Thoracic aorta (tissue), 2 donors: ENCODE measurements at regions not wholly inside any gene's neighbourhood (a gene's known extent, or its start where the extent isn't known, plus 50 kb on each side); places are given as distances from the start of the nearest gene placed in this dataset.

ENCODE experiments used
- ATAC-seq: fragments of 150-250 bp; one replicate; pipeline ENCODE4 v1.8.0; 2017; ENCODE audit warnings: low read depth; ENCODE audit not compliant: insufficient number of reproducible peaks, low FRiP score
- DNase-seq: peaks from one replicate; pipeline ENCODE4 v3.0.0-alpha.2; 2020; ENCODE audit warnings: low spot score
- H3K27ac ChIP-seq, 2 donors: fragments of 200-600 bp; sonication (generic); 1 replicate in 1 of 2; 2 replicates in 1 of 2; pipeline ENCODE4 v1.5.1; 2016; ENCODE audit warnings: mild to moderate bottlenecking in 2 of 2, moderate library complexity in 2 of 2
- H3K27me3 ChIP-seq: fragments of 200-600 bp; sonication (generic); replicated peaks from 2 replicates; pipeline ENCODE4 v1.6.0; 2016; ENCODE audit warnings: mild to moderate bottlenecking; ENCODE audit not compliant: insufficient read depth
- H3K36me3 ChIP-seq: fragments of 200-600 bp; sonication (generic); one replicate; pipeline ENCODE4 v1.5.1; 2016
- H3K4me1 ChIP-seq, 2 donors: fragments of 200-600 bp; sonication (generic); 1 replicate in 1 of 2; 2 replicates in 1 of 2; pipeline versions ENCODE4 v1.5.1 to v1.6.0; 2016; ENCODE audit warnings: low read depth in 2 of 2, mild to moderate bottlenecking in 1 of 2; ENCODE audit not compliant: control insufficient read depth in 1 of 2
- H3K4me3 ChIP-seq: fragments of 200-600 bp; sonication (generic); 2 replicates; pipeline ENCODE4 v1.5.1; 2016; ENCODE audit warnings: mild to moderate bottlenecking
- H3K9me3 ChIP-seq: fragments of 200-600 bp; sonication (generic); 2 replicates; pipeline ENCODE4 v1.5.1; 2016
- TF ChIP-seq, protein P1 (sequence below): fragments of 200-600 bp; sonication (generic); IDR thresholded peaks from one replicate; pipeline ENCODE4 v1.5.1; 2019; ENCODE audit warnings: antibody characterized with exemption

DNA sequence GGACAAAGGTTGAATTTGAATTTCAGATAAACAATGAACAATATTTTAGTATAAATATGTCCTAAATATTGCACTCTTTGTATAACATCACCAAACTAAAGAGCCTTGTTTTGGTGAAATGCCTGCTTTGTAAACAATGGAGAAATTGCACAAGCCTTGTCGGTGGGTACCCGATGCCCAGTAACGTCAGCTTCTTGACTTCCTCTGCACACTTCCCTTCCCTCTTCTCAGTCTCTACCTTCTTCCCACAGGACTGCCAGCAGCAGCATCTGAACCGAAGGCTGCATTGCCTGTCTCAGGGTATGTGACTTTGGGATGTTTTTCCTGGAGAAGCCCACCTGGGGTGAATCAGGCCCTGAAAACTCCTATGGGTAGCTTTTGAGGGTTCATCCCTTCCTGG lies 113.9 kb downstream of the UTP18 start:
- Histone ChIP-seq H3K27ac (no peak overlapping the region), H3K9me3 (no peaks in the 10 kb centered on the region), H3K36me3 (no peaks in the 10 kb centered on the region), H3K4me1 (no peaks in the 10 kb centered on the region), H3K4me3 (no peak overlapping the region), H3K27me3 (no peaks in the 10 kb centered on the region)
- no peak for DNase-seq
- ATAC-seq, result no peak
- TF ChIP-seq, protein P1, sequence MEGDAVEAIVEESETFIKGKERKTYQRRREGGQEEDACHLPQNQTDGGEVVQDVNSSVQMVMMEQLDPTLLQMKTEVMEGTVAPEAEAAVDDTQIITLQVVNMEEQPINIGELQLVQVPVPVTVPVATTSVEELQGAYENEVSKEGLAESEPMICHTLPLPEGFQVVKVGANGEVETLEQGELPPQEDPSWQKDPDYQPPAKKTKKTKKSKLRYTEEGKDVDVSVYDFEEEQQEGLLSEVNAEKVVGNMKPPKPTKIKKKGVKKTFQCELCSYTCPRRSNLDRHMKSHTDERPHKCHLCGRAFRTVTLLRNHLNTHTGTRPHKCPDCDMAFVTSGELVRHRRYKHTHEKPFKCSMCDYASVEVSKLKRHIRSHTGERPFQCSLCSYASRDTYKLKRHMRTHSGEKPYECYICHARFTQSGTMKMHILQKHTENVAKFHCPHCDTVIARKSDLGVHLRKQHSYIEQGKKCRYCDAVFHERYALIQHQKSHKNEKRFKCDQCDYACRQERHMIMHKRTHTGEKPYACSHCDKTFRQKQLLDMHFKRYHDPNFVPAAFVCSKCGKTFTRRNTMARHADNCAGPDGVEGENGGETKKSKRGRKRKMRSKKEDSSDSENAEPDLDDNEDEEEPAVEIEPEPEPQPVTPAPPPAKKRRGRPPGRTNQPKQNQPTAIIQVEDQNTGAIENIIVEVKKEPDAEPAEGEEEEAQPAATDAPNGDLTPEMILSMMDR, result no peak

DNA sequence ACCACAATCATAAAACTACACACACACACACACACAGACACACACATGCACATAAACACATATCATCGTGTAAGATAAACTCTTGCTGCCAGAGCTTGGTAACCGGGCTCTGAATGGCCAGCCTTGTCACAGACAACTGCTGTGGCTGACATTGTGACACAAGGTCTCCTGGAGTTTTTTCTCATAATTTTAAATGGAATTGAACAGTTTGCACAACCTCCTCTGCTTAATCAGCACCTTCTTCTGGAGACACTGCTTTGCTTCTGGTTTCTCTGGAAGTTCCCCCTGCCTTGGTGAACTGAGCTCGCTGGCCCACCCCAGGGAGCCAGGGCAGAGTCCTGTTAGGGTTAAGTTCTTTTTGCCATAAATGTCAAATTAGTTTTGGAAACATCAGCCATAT lies 115.4 kb downstream of the UTP18 start:
- no peaks in the 10 kb centered on the region for H3K36me3 ChIP-seq
- no peak for ATAC-seq

DNA sequence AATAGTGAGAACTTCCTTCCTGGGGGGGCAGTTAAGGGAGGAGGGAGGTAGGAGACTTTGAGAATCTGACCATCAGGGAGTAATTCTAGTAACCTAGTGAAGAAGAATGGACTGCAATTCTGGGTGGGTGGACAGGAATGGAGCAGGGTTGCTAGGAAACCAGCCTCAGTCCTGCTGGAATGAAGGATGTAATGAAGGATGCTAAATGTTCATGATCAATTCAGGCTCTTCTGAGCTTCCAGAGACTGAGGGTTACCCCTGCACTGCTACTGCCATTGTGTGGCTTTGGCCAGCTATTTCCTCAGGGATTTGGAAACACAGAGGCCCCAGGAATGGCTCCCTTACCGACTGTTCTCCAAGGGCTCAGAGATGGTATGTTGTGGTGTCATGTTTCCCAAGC lies 116.4 kb downstream of the UTP18 start:
- DNase-seq (no peak), ATAC-seq (no peak)
- Histone ChIP-seq H3K27ac (no peak overlapping the region), H3K36me3 (no peaks in the 10 kb centered on the region), H3K4me3 (no peak overlapping the region), H3K27me3 (no peaks in the 10 kb centered on the region), H3K4me1 (no peaks in the 10 kb centered on the region), H3K9me3 (no peaks in the 10 kb centered on the region)
- TF ChIP-seq, protein P1, result no peak

More for the DNA sequence above, 115.4 kb downstream of the UTP18 start:
- no peaks in the 10 kb centered on the region for H3K9me3 ChIP-seq
- H3K27me3 ChIP-seq, result no peaks in the 10 kb centered on the region
- no peak overlapping the region for H3K4me3 ChIP-seq
- no peaks in the 10 kb centered on the region for H3K4me1 ChIP-seq
- TF ChIP-seq, protein P1, result no peak
- DNase-seq, result no peak
- H3K27ac ChIP-seq, result no peak overlapping the region

DNA sequence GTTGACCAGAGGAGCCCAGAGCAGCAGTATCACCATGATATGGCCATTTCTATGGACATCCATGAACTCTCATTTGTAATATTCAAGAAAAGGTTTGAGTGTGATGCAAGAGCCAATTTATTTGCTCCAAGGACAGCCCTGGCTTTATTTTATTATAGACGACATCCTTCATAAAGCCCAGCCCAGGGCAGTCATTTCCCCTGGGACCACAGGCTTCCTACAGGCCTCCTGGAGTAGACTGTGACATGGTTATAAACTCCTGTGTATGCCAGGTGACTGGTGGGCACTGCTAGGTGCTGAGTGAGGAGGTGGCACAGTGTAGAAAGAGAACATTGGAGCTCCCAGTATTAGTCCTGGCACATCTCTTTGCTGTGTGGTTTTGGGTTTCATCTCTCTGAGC lies 120.9 kb downstream of the UTP18 start:
- Histone ChIP-seq H3K27ac (no peak overlapping the region), H3K27me3 (no peaks in the 10 kb centered on the region), H3K4me1 (no peaks in the 10 kb centered on the region), H3K36me3 (no peaks in the 10 kb centered on the region), H3K9me3 (no peaks in the 10 kb centered on the region), H3K4me3 (no peak overlapping the region)
- no peak for ATAC-seq
- TF ChIP-seq, protein P1, result no peak
- DNase-seq, result no peak

DNA sequence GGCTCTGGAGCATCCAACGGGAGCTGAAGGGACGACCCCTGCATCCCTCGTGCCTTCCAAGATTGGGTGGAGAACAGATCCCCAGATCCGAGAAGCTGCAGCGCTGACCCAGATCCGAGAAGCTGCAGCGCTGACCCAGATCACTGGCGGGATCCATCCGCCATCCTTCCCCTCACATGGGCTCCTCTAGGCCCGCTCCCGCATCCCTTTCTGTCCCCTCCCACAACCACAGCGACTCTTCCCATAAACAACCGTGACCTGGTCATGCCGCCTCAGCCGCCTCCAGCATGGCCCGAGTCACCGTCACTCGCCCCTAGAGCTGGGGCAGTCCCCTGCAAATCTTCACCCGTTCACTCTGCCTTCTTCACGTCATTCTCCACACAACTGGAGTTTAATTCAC lies 124.9 kb downstream of the UTP18 start:
- Histone ChIP-seq H3K27me3 (no peaks in the 10 kb centered on the region), H3K9me3 (no peaks in the 10 kb centered on the region), H3K4me1 (no peaks in the 10 kb centered on the region), H3K36me3 (no peaks in the 10 kb centered on the region), H3K4me3 (no peak overlapping the region), H3K27ac (no peak overlapping the region)
- ATAC-seq (no peak), DNase-seq (no peak)
- TF ChIP-seq, protein P1, result no peak
